Activated gamma-delta T cell (primary cell): ENCODE measurements at regions not wholly inside any gene's neighbourhood (a gene's known extent, or its start where the extent isn't known, plus 50 kb on each side); places are given as distances from the start of the nearest gene placed in this dataset.
"Not testable (repeated sequence)": the region's sequence is repeated elsewhere in the genome, so short reads cannot be mapped to it uniquely, and the experiment has no call there.

ENCODE experiments used
- DNase-seq: peaks from one replicate; lab custom pipeline; 2025; lab: John Stamatoyannopoulos, UW

- DNase-seq, result no peak
Measured at GRCh38 chr10:130351466-130352290, 215.5 kb downstream of the GLRX3 start.

DNA sequence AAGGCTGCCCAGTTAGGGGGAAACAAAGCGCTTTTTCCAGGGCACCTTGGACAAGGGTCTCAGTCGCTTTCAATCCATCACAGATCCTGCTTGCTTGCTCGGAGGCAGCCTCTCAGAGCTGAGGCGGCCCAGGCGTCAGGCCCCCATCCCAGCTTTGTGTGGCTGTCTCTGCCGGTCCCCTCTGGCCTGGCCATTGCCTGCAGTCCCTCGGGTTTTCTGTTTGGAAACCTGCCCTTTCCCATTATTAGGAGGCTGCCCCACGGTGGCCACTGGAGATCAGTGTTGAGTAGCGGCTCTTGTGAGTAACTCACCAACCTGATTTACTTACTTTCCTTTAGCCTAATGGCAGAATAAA, 216.1 kb downstream of the GLRX3 start:
- no peak for DNase-seq

DNA sequence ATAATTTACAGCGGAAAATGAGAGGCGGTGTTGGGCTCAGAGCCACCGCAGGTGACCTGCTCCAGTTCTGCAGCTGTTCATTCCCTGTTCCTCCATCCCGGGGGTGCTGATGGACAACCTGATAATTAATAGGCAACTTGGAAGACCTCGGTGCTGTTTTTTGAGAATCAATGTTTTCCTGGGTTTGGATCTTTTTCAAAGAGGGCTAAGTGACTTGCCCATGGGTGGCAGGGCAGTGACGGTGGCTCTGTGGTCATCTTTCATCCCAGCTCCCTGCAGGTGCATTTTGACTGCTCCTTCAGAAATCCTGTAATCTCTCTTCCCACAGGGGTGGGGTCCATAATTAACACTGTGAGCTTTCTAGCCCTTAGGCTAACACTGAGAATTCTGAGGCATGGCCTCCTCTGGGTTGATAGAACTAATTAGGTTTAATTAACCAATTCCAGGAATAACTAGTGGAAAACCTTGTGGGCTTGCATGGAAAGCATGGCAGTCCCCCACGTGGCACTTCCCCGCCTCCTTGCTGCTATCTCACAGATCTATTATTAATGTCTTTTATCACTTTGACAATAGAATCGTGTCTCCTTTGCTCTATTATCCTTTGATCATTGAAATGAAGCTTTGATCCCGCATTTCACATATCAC, 217.9 kb downstream of the GLRX3 start:
- DNase-seq, result no peak

DNA sequence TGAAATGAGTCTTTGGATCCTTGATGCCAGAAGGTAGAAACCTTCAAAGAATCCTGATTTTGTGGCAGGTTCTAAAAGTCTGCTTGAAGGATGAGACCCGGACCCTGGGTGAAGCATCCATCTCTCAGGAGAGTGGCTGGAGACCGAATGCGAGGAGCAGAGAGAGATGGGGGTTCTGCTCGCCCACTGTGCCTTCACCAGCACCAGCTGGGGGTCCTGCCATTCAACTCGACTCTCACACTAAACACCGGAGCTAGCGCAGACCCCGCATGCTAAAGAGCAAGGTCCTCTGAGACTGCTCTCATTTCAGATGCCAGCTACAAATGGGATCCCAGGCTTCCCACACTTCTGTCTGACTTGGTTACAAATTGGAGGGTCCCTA, 218.4 kb downstream of the GLRX3 start:
- no peak for DNase-seq

GRCh38 chr10:130354976-130355795, 219.0 kb downstream of the GLRX3 start:
- DNase-seq, result no peak

- not testable (repeated sequence) for DNase-seq
Measured at GRCh38 chr10:130356429-130356828, 220.2 kb downstream of the GLRX3 start.

DNA sequence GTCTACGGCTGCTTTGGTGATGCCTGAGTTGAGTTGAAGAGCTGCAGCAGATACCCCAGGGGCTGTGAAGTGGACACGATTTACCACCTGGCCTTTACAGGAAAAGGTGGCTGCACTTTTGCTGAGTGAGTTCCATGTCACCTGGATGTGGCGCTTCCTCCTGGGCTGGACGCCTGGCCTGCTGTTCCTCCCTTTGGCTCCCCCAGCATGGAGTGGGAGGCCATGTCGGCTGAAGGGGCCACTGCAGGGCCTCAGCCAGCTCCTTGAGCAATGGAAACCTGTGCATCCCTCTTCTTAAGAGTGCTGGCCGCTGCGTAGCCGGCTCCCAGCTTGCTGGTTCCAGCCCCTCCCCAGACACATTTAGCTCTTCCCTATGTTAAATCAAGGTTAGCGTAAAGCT, 221.0 kb downstream of the GLRX3 start:
- DNase-seq, result no peak

GRCh38 chr10:130357951-130358350, 221.8 kb downstream of the GLRX3 start:
- no peak for DNase-seq

DNA sequence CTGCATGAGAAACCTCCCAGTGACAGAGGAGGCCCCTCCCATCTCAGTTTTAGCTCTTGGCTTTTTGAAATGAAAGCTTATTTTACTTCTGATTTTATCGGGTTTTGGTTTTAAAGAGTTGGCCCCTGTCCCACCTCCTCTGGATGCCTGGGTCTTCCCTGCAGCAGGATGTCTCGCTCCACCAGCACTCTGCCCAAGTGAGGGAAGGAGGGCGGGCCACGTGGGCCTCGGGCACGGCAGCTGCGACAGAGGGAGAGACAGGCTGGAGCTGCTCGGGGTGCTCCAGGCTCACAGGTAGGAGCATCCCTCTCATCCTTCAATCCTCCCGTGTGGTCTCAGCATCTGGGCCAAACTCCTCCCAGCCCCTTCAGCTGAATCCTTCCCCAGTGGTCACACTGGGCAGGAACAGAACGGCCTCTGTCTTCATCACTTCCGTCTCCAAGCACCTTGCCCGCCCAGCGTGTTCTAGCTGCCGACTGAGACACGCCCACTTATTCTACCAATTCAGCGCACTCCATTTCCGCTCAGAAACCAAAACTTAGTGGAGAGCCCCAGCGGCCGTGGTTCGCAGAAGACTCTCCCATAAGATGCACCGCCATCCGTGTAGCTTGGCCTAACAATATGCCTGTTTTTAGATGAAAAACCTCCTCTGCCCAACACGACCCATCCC, 222.9 kb downstream of the GLRX3 start:
- DNase-seq, result no peak

- DNase-seq, result no peak
Measured at GRCh38 chr10:130359711-130360110, 223.5 kb downstream of the GLRX3 start.

GRCh38 chr10:130360826-130361311, 224.7 kb downstream of the GLRX3 start:
- DNase-seq, result no peak

GRCh38 chr10:130361351-130362105, 225.3 kb downstream of the GLRX3 start:
- DNase-seq, result no peak

DNA sequence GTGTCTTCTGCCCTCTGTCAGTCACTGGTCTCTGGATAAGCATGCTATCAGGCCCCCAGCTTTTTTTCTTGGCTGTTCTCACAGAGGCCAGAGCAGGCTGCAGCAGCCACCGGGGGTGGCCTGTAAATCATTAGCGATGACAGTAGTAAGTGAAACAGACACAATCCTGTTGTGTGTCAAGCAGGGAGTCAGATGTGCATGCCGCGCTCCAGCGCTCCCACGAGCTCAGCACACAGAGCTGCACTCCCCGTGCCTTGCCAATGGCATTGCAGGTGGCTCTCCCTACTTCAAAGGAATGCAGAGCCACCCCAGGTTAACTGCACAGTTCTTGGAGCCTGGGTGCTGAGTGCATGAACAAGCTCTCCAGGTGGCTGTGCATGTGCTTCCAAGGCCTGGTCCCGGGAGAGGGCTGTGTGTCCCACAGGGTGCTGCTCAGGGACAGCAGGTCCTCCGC, 226.1 kb downstream of the GLRX3 start:
- no peak for DNase-seq

GRCh38 chr10:130363051-130363450, 226.9 kb downstream of the GLRX3 start:
- no peak for DNase-seq

DNA sequence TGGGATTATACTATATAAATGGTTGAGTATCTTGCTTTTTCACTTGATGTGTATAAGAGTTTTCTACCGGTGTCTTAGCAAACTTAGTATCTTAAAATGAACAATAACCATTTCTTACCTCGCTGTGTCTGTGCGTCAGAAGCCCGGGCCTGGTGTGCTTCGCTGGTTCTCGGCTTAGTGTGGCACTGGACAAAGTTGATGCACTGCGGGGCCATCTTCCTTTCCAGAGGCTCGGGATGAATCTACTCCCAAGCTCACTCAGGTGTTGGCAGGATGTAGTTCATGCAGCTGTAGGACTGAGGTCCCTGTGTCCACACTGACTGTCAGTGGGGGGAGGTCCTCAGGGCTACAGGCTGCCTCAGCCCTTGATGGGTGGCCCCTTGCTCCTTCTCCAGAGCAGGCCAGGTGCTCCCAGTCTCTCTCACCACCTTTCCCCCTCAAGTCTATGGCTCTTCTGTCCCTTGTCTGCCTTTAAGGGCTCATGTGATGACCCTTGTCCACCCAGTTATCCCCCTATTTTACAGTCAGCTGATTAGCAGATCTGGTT, 227.8 kb downstream of the GLRX3 start:
- DNase-seq, result no peak

GRCh38 chr10:130364631-130365411, 228.6 kb downstream of the GLRX3 start:
- no peak for DNase-seq

DNA sequence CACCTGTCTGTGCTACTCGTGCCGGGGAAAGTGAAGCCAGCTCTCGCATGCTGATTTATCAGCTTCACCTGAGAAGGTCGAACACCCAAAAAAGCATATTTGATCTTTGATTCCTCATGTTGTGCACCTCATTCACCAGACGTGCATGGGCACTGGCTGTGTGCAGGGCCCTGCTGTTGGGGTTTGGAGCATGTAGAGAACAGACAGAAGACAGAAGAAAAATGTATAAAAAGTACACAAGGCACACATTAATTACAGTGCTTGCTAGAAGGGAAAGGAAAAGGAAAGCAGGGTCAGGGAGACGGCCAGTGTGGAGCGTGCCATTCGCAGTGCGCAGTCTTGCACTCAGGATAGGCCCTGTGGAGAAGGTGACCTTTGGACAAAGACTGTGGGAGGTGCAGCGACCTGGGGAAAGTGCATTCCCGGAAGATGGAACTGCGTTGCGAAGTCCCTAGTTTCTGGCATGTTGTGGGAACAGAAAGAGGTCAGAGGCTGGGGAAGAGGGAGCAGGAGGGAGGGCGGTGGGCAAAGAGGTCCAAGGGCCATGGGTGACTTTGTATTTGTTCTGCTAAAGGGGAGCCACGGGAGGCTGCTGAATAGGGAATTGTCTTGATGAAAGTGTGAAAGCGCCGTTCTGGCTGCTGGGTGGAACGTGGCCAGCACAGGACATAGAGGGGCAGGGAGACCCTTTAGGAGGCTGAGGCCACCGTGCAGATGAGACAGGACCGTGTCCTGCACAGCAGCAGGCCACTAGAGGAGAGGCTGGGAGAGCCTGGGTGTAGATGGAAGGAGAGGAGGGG, 232.8 kb downstream of the GLRX3 start:
- no peak for DNase-seq

DNA sequence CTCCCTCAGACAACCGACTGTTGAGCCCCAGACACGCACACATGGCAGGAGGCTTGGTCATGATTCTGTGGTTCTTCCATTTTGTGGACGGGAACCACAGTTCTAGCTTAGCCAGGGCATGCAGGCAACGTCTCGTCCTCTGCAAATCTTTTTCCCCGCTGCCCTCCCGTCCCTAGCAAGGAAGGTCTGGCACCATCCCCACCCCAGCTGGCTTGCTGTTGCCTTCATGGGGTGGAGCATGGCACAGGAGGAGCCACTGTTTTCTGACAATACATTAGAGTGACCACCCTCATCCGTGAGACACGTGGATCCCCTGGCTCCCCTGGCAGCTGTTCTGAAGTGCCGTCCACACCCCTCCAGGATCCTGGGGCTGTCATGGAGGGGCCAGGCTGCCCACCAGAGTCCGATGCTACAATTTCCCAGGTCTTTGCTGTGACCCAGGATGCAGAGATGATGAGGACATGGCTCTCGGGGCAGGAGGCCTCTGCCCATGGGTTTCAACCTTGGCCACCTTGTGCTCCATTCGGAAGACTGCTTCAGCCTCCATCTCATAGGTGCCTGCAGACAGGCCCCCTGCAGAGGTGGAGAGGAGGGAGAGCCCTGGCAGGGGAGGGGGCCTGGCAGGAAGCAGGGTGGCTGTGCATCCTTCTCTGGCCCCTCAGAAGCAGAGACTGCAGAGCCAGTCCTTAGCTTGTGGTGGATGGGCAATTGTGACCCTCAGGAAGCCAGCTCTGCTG, 233.6 kb downstream of the GLRX3 start:
- no peak for DNase-seq

GRCh38 chr10:130370721-130371120, 234.5 kb downstream of the GLRX3 start:
- no peak for DNase-seq
